HepG2 (cell line): ENCODE measurements at regions not wholly inside any gene's neighbourhood (a gene's known extent, or its start where the extent isn't known, plus 50 kb on each side); places are given as distances from the start of the nearest gene placed in this dataset.

Source experiments
- ATAC-seq: fragments of 200-7000 bp; cut with Tn5 transposase; 3 replicates; pipeline ENCODE4 v1.9.1; 2020; ENCODE audit warnings: mild to moderate bottlenecking, moderate library complexity
- BruUV-seq: library from RNA; stranded (reverse); fragments of 400-500 nt; replicated peaks from 2 replicates; lab custom pipeline; 2021; lab: Mats Ljungman, UMichigan
- CTCF ChIA-PET: fragments of 300-600 bp; formaldehyde crosslinking; extraction: SDS; loops from one replicate; lab custom pipeline; 2021; ENCODE audit warnings: low total read pairs, inconsistent platforms, low intra/inter-chr PET ratio; lab: Yijun Ruan, JAX
- POLR2A ChIA-PET: fragments of 350-600 bp; sonication (Branson Sonifier 250); formaldehyde crosslinking; loops from one replicate; lab custom pipeline; 2020; ENCODE audit warnings: antibody characterized with exemption, inconsistent platforms; lab: Yijun Ruan, JAX
- DNase-seq: peaks from one replicate; pipeline ENCODE4 v3.0.0-alpha.2; 2015; ENCODE audit warnings: low spot score
- FAIRE-seq: peaks from 3 replicates; lab custom pipeline; 2011; peaks lifted over from hg19 to GRCh38; lab: Jason Lieb, UNC
- H2AFZ ChIP-seq: one replicate; pipeline ENCODE4 v1.6.1; 2011; ENCODE audit warnings: low read length, inconsistent platforms
- H3K27ac ChIP-seq: fragments of 300-600 bp; 3 replicates; pipeline ENCODE4 v1.8.0; 2011; ENCODE audit warnings: mixed run types, mild to moderate bottlenecking, mixed read lengths, low read length, inconsistent platforms; ENCODE audit not compliant: insufficient read depth; ENCODE audit errors: extremely low read length
- H3K27me3 ChIP-seq, 2 experiments: fragments of 200-600 bp in 1 of 2; 2 replicates in 1 of 2; 3 replicates in 1 of 2; pipeline versions ENCODE4 v1.6.0 to v1.8.0; 2011; ENCODE audit warnings: low read length in 2 of 2, mild to moderate bottlenecking in 2 of 2, moderate library complexity in 2 of 2, inconsistent platforms in 1 of 2; ENCODE audit not compliant: insufficient read depth in 2 of 2, control insufficient read depth in 1 of 2
- H3K36me3 ChIP-seq, 2 experiments: fragments of 200-600 bp in 1 of 2; replicated peaks in 1 of 2; 2 replicates in 1 of 2; 3 replicates in 1 of 2; pipeline versions ENCODE4 v1.5.1 to v1.8.0; 2011; ENCODE audit warnings: low read length in 2 of 2, inconsistent platforms in 1 of 2; ENCODE audit not compliant: insufficient read depth in 2 of 2, control insufficient read depth in 1 of 2
- H3K4me1 ChIP-seq: 2 replicates; pipeline ENCODE4 v1.5.1; 2012; ENCODE audit warnings: low read length, inconsistent platforms; ENCODE audit not compliant: insufficient read depth
- H3K4me2 ChIP-seq: 2 replicates; pipeline ENCODE4 v1.6.0; 2011; ENCODE audit warnings: low read depth, low read length, inconsistent platforms
- H3K4me3 ChIP-seq, 3 experiments: fragments of 200-600 bp in 1 of 3; sonication (generic), shearing (Covaris generic) in 1 of 3; replicated peaks in 1 of 3; 2 replicates each; pipeline ENCODE4 v1.5.1; 2011 to 2016; ENCODE audit warnings: low read length in 3 of 3, inconsistent platforms in 2 of 3, low read depth in 2 of 3, mild to moderate bottlenecking in 2 of 3, control low read depth in 1 of 3, mixed read lengths in 1 of 3; ENCODE audit not compliant: insufficient read depth in 1 of 3
- H3K79me2 ChIP-seq: one replicate; pipeline ENCODE4 v1.6.1; 2011; ENCODE audit warnings: low read length, inconsistent platforms; ENCODE audit not compliant: insufficient read depth
- H3K9ac ChIP-seq: 2 replicates; pipeline ENCODE4 v1.6.0; 2011; ENCODE audit warnings: mild to moderate bottlenecking, low read depth, low read length, inconsistent platforms; ENCODE audit not compliant: insufficient read depth
- H3K9me3 ChIP-seq: 2 replicates; pipeline ENCODE4 v1.5.1; 2012; ENCODE audit warnings: mild to moderate bottlenecking, low read length
- H4K20me1 ChIP-seq: 2 replicates; pipeline ENCODE4 v1.6.0; 2011; ENCODE audit warnings: inconsistent platforms, mild to moderate bottlenecking, low read length, moderate library complexity; ENCODE audit not compliant: insufficient read depth
- GZF1 ChIP-seq: sonication (generic); formaldehyde crosslinking; IDR thresholded peaks from 2 replicates; pipeline ENCODE4 v1.5.1; 2020; ENCODE audit warnings: mild to moderate bottlenecking, missing genetic modification reagents
- HES4 ChIP-seq: sonication (generic); formaldehyde crosslinking; IDR thresholded peaks from 2 replicates; pipeline ENCODE4 v1.9.0; 2021; ENCODE audit warnings: mild to moderate bottlenecking, missing genetic modification reagents, borderline replicate concordance
- JDP2 ChIP-seq: sonication (generic); formaldehyde crosslinking; IDR thresholded peaks from 2 replicates; pipeline ENCODE4 v1.8.1; 2022; ENCODE audit warnings: missing genetic modification reagents, borderline replicate concordance
- KLF12 ChIP-seq: sonication (generic); formaldehyde crosslinking; IDR thresholded peaks from 2 replicates; pipeline ENCODE4 v1.4.0; 2020; ENCODE audit warnings: missing genetic modification reagents, borderline replicate concordance
- MYC ChIP-seq: sonication (generic); formaldehyde crosslinking; IDR thresholded peaks from 2 replicates; pipeline ENCODE4 v1.9.0; 2021; ENCODE audit warnings: missing genetic modification reagents, borderline replicate concordance
- SIN3B ChIP-seq: fragments of 150-350 bp; IDR thresholded peaks from 2 replicates; pipeline ENCODE4 v1.6.1; 2014; ENCODE audit warnings: low read length
- ZNF484 ChIP-seq: sonication (generic); formaldehyde crosslinking; IDR thresholded peaks from 2 replicates; pipeline ENCODE4 v1.5.1; 2020; ENCODE audit warnings: mild to moderate bottlenecking, low read depth, missing genetic modification reagents, borderline replicate concordance
- ZNF546 ChIP-seq: sonication (generic); formaldehyde crosslinking; conservative IDR thresholded peaks from 2 replicates; pipeline ENCODE4 v1.8.1; 2023; ENCODE audit warnings: mild to moderate bottlenecking, missing genetic modification reagents
- ZSCAN29 ChIP-seq: sonication (generic); formaldehyde crosslinking; conservative IDR thresholded peaks from 2 replicates; pipeline ENCODE4 v1.4.0; 2020; ENCODE audit warnings: mild to moderate bottlenecking, missing genetic modification reagents
- WGBS: methylation state at CpG from one replicate; pipeline ENCODE4 v1.1.6; 2017; ENCODE audit warnings: low lambda C conversion rate; 5-methylcytosine and 5-hydroxymethylcytosine counted together
- in situ Hi-C: cut with HindIII; loops from 2 replicates; pipeline ENCODE4 v1.10.0; 2017; ENCODE audit warnings: low pct_unique_long_range_greater_than_20kb; ENCODE audit not compliant: extremely low pct_ligation_motif_present
- intact Hi-C: fragments of 100-400 bp; cut with micrococcal nuclease; formaldehyde crosslinking; loops from one replicate; pipeline ENCODE4 v1.10.0; 2022; ENCODE audit not compliant: unreplicated experiment
- TF ChIP-seq, protein P1 (sequence below): sonication (generic); formaldehyde crosslinking; IDR thresholded peaks from 2 replicates; pipeline ENCODE4 v1.5.0; 2020; ENCODE audit warnings: missing genetic modification reagents
- TF ChIP-seq, protein P2 (sequence below): sonication (generic); formaldehyde crosslinking; IDR thresholded peaks from 2 replicates; pipeline ENCODE4 v1.8.1; 2023; ENCODE audit warnings: mild to moderate bottlenecking, inconsistent platforms, moderate library complexity, missing genetic modification reagents, borderline replicate concordance

DNA sequence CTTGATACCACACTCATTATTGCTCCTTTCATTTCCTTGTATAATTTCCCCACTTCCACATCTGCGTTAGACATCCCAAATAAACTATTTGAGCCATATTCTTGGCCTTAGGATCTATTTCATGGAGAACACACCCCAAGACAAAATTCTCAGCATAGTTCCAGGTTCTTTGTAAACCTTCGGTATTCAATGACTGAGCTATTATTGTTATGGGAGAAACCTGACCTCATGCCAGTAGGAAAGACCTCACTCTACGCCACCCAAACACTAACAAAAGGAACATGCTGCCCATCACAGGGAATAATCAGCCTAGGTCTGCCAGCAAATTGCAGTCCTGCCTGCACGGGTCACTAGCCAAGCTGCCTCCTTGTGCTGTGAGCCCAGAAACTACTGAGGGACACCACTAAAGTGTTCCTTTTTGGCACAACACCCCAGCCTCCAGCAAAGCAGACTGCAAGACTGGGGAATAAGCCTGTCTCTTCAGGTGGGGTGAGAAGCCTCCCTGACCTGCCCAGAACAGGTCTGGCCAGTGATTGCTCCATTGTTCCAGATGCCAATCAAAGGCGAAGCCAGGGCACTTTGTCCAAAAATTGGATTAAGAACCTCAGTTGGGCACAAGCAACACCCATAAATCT is 371.8 kb downstream of the MAFB start:
- Histone ChIP-seq H3K27ac (no peak overlapping the region), H3K79me2 (no peaks in the 10 kb centered on the region), H3K4me3 (no peak overlapping the region), H2AFZ (no peak overlapping the region), H3K9ac (no peak overlapping the region), H3K36me3 (no peaks in the 10 kb centered on the region), H3K27me3 (no peaks in the 10 kb centered on the region), H4K20me1 (no peaks in the 10 kb centered on the region), H3K4me1 (no peaks in the 10 kb centered on the region), H3K9me3 (no peaks in the 10 kb centered on the region), H3K4me2 (no peak overlapping the region)
- POLR2A ChIA-PET = no interaction called here
- CTCF ChIA-PET = no interaction called here
- DNase-seq (no peak), ATAC-seq (no peak), FAIRE-seq (no peak)
- in situ Hi-C loops = no loop called here
- TF ChIP-seq, protein P1, sequence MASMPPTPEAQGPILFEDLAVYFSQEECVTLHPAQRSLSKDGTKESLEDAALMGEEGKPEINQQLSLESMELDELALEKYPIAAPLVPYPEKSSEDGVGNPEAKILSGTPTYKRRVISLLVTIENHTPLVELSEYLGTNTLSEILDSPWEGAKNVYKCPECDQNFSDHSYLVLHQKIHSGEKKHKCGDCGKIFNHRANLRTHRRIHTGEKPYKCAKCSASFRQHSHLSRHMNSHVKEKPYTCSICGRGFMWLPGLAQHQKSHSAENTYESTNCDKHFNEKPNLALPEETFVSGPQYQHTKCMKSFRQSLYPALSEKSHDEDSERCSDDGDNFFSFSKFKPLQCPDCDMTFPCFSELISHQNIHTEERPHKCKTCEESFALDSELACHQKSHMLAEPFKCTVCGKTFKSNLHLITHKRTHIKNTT (CRISPR knock-in tag) = no peak
- TF ChIP-seq ZSCAN29 (no peak), GZF1 (CRISPR knock-in tag) (no peak), ZNF484 (CRISPR knock-in tag) (no peak), SIN3B (no peak), JDP2 (no peak), MYC (CRISPR knock-in tag) (no peak), ZNF546 (no peak), KLF12 (CRISPR knock-in tag) (no peak), HES4 (CRISPR knock-in tag) (no peak)
- TF ChIP-seq, protein P2, sequence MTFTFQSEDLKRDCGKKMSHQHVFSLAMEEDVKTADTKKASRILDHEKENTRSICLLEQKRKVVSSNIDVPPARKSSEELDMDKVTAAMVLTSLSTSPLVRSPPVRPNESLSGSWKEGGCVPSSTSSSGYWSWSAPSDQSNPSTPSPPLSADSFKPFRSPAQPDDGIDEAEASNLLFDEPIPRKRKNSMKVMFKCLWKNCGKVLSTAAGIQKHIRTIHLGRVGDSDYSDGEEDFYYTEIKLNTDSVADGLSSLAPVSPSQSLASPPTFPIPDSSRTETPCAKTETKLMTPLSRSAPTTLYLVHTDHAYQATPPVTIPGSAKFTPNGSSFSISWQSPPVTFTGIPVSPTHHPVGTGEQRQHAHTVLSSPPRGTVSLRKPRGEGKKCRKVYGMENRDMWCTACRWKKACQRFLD (CRISPR knock-in tag) = no peak
- BruUV-seq = no TSS peak
- intact Hi-C loops = no loop called here
- WGBS = 15% methylated on average over 5 of the region's 5 CpGs
